Stimulated activated CD4-positive, alpha-beta T cell treated with anti-CD3 and anti-CD28 coated beads, Interleukin-15, amount 100 ng/mL, for 48 hours (primary cell): ENCODE measurements at regions not wholly inside any gene's neighbourhood (a gene's known extent, or its start where the extent isn't known, plus 50 kb on each side); places are given as distances from the start of the nearest gene placed in this dataset.

Source experiments
- DNase-seq, 2 donors: peaks; one replicate each; pipeline ENCODE4 v3.0.0-alpha.2; 2020; ENCODE audit warnings: low read depth in 2 of 2

DNA sequence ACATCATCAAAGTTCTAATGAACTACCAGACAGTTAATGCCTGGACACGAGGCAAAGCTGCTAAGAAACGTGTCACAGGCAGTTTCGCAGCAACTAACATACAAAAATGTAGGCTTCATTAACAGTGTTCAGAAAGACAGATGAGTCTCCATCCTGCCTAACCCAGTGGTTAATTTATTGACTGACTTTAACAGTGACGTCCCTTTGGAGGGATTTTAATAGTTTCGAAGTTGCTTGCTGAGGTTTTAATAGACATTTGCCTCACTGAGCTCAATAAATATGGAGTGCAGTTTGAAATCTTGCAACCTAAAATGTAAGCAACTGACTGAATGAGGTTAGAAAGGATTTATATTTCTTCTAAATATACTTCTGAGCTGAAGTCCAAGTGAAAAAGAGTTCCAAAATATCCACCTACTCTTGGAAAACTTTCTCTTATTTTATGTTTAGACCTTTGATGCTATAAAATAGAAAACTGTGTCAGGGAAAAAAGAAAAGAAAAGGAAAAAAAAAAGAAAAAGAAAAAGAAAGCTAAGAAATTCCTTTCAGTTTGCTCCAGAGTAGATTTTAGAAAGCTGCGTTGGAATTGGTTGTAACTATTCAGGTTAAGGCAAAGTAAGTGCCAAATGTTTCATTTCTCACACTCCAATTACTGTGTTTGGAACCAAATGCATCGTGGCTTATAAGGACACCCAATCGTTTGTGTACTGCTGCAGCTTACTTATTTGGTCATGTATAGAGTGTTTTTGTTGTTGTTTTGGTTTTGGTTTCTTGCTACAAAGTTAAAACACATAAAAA lies 2016.6 kb downstream of the MAT2B start:
- no peak for DNase-seq

DNA sequence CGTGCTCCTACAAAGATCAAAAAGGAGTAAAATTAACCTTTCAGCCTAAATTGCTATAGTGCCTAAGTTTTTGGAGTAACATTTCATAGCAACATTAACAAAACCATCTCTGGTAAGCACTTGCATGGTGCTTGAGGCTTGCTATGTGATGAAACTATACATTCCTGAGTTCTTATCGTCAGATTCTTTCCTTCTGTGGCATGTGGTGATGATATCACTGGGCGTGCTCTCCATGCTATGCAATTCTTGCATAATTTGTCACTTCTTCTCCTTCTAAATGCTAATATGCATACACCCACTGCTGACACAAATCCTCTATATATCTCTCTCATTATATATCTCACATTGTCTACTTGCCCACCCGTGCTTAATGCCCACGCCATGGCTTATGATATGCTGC lies 2019.9 kb downstream of the MAT2B start:
- no peak for DNase-seq

GRCh38 chr5:165526357-165526756 lies 2020.9 kb downstream of the MAT2B start:
- DNase-seq: no peak

- DNase-seq: no peak
Observed at GRCh38 chr5:165527577-165527976, 2022.2 kb downstream of the MAT2B start.

- DNase-seq: no peak
Observed at GRCh38 chr5:165538065-165538464, 2032.6 kb downstream of the MAT2B start.

DNA sequence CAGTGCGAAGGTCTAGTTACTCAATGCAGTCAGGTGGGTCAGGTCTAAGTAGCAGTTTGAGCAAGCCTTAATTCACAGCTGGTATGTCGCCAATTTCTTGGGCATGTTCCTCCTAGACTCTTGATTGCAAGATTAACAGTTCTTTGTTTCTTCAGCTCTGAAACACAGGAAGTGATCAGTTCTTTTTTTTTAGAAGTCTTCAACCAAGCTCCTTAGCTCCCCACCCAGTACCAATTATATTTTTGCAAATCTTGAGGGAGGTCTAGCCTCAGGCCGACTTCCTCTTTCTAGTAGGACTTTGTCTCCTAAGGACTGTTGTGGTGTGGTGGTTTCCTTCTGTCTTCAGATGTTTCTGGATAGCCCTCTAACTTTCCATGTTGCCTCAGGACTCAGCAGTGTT lies 2054.2 kb downstream of the MAT2B start:
- DNase-seq: no peak

DNA sequence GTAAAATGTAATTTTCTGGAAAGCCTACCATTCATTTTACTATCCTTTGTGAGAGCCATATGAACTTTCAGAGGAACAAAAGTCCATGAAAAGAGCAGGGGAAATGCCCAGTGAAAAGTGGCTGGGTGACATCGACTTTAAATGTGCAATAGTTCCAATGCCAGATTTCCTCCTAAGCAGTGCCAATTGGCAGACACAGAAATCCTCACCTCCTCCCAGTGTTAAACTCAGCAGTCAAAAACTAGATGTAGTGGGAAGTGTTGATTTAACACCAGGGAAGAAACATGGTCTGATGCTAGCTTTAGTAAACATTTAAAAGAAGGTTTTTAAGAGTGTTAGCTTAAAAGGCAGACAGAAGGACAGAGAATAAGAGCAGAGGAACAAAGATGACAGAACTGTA lies 2055.2 kb downstream of the MAT2B start:
- DNase-seq: no peak

DNA sequence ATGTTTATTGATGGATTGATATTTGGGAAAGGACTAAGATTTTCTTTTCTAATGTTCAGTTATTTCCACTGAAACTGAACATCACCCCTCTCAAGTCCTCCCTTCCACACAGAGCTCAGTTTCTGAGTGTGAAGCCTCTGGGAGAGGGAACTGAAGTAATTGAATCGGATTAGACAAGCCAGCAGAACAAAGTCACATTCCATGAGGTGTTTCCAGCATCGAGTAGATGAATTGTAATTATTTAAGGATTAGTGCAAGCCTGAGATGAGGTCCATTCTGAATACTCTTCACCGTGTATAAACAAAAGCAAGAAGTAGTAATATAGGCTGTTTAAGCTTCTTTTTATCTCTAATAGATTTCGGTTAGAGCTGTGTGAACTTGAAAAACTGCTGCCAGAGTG lies 2060.5 kb downstream of the MAT2B start:
- DNase-seq: no peak

GRCh38 chr5:165569551-165569950 lies 2064.1 kb downstream of the MAT2B start:
- no peak for DNase-seq

- no peak for DNase-seq
Observed at GRCh38 chr5:165573445-165573844, 2068.0 kb downstream of the MAT2B start.

DNA sequence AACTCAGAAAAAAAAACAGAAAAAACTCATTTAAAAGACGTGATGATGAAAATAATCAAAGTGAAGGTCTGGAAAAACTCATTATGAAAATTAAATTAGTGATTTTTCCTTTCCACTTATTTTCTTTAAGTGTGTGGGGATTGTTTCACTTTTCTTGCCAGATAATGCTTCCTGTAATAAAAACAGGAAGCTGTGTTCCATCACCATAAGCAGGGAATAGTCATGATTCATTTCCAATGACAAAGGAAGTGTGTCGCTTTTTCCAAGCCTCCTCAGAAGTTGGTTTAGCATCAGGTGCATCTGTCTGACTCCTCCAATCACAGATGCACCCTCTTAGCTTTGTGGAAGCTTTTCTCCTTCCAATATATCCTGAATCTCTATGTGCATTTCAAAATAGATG lies 2068.7 kb downstream of the MAT2B start:
- no peak for DNase-seq

GRCh38 chr5:165576678-165577275 lies 2071.4 kb downstream of the MAT2B start:
- DNase-seq: no peak

- no peak for DNase-seq
Observed at GRCh38 chr5:165579911-165580310, 2074.5 kb downstream of the MAT2B start.

DNA sequence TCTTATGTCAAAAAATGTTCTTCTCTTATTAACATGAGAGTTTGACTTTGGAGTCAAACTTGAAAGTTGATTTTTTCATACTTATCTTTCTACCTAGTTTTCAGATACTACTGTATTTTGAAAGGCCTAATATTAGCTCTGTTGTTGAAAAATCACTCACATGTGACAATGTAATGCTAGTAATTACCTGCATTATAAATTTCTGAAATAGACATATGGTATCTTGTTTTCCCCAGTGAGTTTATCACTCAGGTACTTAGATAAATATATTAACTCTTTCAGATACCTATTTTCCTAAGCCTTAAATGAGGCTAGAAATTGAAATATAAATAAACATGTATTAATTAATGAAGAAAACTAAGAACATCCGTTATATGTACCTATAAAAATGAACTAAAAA lies 2089.3 kb downstream of the MAT2B start:
- DNase-seq: no peak

GRCh38 chr5:165602529-165602928 lies 2097.1 kb downstream of the MAT2B start:
- DNase-seq: no peak

- no peak for DNase-seq
Observed at GRCh38 chr5:165607026-165607425, 2101.6 kb downstream of the MAT2B start.

- DNase-seq: no peak
Observed at GRCh38 chr5:165609871-165610270, 2104.5 kb downstream of the MAT2B start.

GRCh38 chr5:165616490-165617405 lies 2111.3 kb downstream of the MAT2B start:
- no peak for DNase-seq

DNA sequence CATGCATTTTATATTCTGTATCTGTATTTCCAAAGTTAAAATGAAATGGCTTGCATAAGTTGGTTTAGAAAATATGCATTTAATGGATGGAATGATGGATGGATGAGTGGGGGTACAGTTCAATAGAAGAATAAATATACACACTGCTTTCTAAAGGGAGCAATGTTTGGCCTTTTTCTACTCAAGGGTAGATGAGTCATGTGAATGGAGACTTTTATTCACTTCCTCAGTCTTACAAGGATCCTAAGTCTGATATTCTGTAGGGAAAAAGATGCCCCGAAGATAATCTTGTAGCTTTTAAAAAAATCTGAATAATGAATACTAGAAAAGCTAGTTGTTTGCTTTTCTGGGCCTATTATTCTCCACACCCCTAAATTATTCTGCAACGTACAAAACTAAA lies 2112.1 kb downstream of the MAT2B start:
- DNase-seq: no peak

DNA sequence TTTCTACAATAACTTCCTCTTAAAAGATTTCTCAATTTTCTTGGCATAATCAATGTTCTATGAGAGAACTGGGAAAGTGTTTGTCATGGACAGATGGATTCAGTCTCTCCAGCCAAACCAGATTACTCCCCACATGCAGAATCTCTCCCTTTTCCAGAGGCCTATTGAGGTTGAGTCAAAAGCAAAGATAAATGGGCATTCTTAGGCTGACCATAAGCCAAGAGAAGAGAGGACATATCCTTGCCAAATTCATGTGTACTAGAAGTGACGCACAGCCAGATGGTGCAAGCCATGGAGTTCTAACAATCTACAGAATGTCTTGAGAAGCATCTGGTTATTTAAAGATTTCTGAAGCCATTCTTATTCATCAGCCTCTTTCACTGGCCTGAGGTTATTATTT lies 2115.0 kb downstream of the MAT2B start:
- DNase-seq: no peak

GRCh38 chr5:165622864-165623536 lies 2117.6 kb downstream of the MAT2B start:
- no peak for DNase-seq
